IMR-90 (cell line): ENCODE measurements at regions not wholly inside any gene's neighbourhood (a gene's known extent, or its start where the extent isn't known, plus 50 kb on each side); places are given as distances from the start of the nearest gene placed in this dataset.

Experiments
- ATAC-seq: fragments of 200-7000 bp; cut with Tn5 transposase; 2 replicates; pipeline ENCODE4 v1.9.1; 2020; ENCODE audit warnings: low read depth, mild to moderate bottlenecking, moderate library complexity
- BruUV-seq: library from RNA; stranded (reverse); fragments of 400-500 nt; replicated peaks from 2 replicates; lab custom pipeline; 2021; lab: Mats Ljungman, UMichigan
- CTCF ChIA-PET: fragments of 300-600 bp; formaldehyde crosslinking; extraction: SDS; loops from one replicate; lab custom pipeline; 2021; ENCODE audit warnings: antibody characterized with exemption; lab: Yijun Ruan, JAX
- POLR2A ChIA-PET: fragments of 300-600 bp; sonication (Branson Sonifier 250); formaldehyde crosslinking; loops from one replicate; lab custom pipeline; 2022; ENCODE audit warnings: antibody characterized with exemption; ENCODE audit not compliant: unreplicated experiment; lab: Charles Lee
- DNase-seq: peaks from one replicate; pipeline ENCODE4 v3.0.0; 2013
- H2AFZ ChIP-seq: replicated peaks from 2 replicates; pipeline ENCODE3; 2013; ENCODE audit warnings: low read length, mild to moderate bottlenecking; ENCODE audit not compliant: poor library complexity
- H2AK5ac ChIP-seq: 2 replicates; pipeline ENCODE4 v1.6.1; 2013; ENCODE audit warnings: low read depth, low read length, inconsistent platforms
- H2AK9ac ChIP-seq: replicated peaks from 2 replicates; pipeline ENCODE3; 2013; ENCODE audit warnings: mild to moderate bottlenecking, low read depth, low read length, moderate library complexity; ENCODE audit not compliant: poor library complexity
- H2BK120ac ChIP-seq: 2 replicates; pipeline ENCODE4 v1.6.1; 2013; ENCODE audit warnings: low read depth, low read length, inconsistent platforms
- H2BK15ac ChIP-seq: 3 replicates; pipeline ENCODE4 v1.6.1; 2013; ENCODE audit warnings: low read depth, low read length, inconsistent platforms
- H2BK20ac ChIP-seq: 2 replicates; pipeline ENCODE4 v1.6.1; 2013; ENCODE audit warnings: low read depth, mild to moderate bottlenecking, inconsistent platforms, low read length, moderate library complexity
- H2BK5ac ChIP-seq: 2 replicates; pipeline ENCODE4 v1.6.1; 2013; ENCODE audit warnings: mild to moderate bottlenecking, low read depth, low read length, inconsistent platforms; ENCODE audit not compliant: poor library complexity, severe bottlenecking
- H3K14ac ChIP-seq: replicated peaks from 2 replicates; pipeline ENCODE4 v1.6.1; 2013; ENCODE audit warnings: low read depth, low read length, inconsistent platforms
- H3K18ac ChIP-seq: 2 replicates; pipeline ENCODE4 v1.6.1; 2013; ENCODE audit warnings: low read depth, low read length, control low read depth
- H3K23ac ChIP-seq: 2 replicates; pipeline ENCODE4 v1.6.1; 2013; ENCODE audit warnings: low read depth, low read length, inconsistent platforms
- H3K27ac ChIP-seq: 2 replicates; pipeline ENCODE4 v1.5.1; 2013; ENCODE audit warnings: mild to moderate bottlenecking, control low read depth, low read length; ENCODE audit not compliant: insufficient read depth
- H3K27me3 ChIP-seq: 2 replicates; pipeline ENCODE4 v1.6.1; 2013; ENCODE audit warnings: low read length; ENCODE audit not compliant: control insufficient read depth, insufficient read depth
- H3K36me3 ChIP-seq: 2 replicates; pipeline ENCODE4 v1.6.1; 2013; ENCODE audit warnings: low read length, mixed read lengths; ENCODE audit not compliant: control insufficient read depth, insufficient read depth
- H3K4ac ChIP-seq: 2 replicates; pipeline ENCODE4 v1.6.1; 2013; ENCODE audit warnings: low read depth, low read length, inconsistent platforms
- H3K4me1 ChIP-seq: 2 replicates; pipeline ENCODE4 v1.6.1; 2013; ENCODE audit warnings: low read length, mixed read lengths; ENCODE audit not compliant: control insufficient read depth, insufficient read depth
- H3K4me2 ChIP-seq: 2 replicates; pipeline ENCODE4 v1.6.1; 2013; ENCODE audit warnings: low read depth, mild to moderate bottlenecking, control low read depth, low read length, moderate library complexity
- H3K4me3 ChIP-seq: 2 replicates; pipeline ENCODE4 v1.5.1; 2013; ENCODE audit warnings: low read depth, mild to moderate bottlenecking, control low read depth, low read length, moderate library complexity; ENCODE audit not compliant: insufficient read depth
- H3K56ac ChIP-seq: 2 replicates; pipeline ENCODE4 v1.6.1; 2013; ENCODE audit warnings: low read length, inconsistent platforms; ENCODE audit not compliant: insufficient read depth; ENCODE audit errors: extremely low read depth
- H3K79me1 ChIP-seq, 2 experiments: 2 replicates each; pipeline ENCODE4 v1.6.1; 2013; ENCODE audit warnings: low read length in 2 of 2, inconsistent platforms in 1 of 2, low read depth in 1 of 2
- H3K9ac ChIP-seq: 2 replicates; pipeline ENCODE4 v1.6.1; 2013; ENCODE audit warnings: low read depth, low read length, control low read depth
- H3K9me1 ChIP-seq: 2 replicates; pipeline ENCODE4 v1.6.1; 2013; ENCODE audit warnings: low read length, inconsistent platforms; ENCODE audit not compliant: insufficient read depth
- H3K9me3 ChIP-seq: 2 replicates; pipeline ENCODE4 v1.6.1; 2013; ENCODE audit warnings: low read length; ENCODE audit not compliant: control insufficient read depth, insufficient read depth
- H4K20me1 ChIP-seq: 2 replicates; pipeline ENCODE4 v1.6.1; 2013; ENCODE audit warnings: low read length, inconsistent platforms; ENCODE audit not compliant: insufficient read depth
- H4K5ac ChIP-seq: 2 replicates; pipeline ENCODE4 v1.6.1; 2013; ENCODE audit warnings: mild to moderate bottlenecking, low read depth, low read length, control low read depth
- H4K8ac ChIP-seq, 2 experiments: 2 replicates each; pipeline ENCODE4 v1.6.1; 2013; ENCODE audit warnings: low read depth in 2 of 2, low read length in 2 of 2, control low read depth in 1 of 2, inconsistent platforms in 1 of 2
- H4K91ac ChIP-seq: 2 replicates; pipeline ENCODE4 v1.6.1; 2013; ENCODE audit warnings: low read depth, low read length, inconsistent platforms; ENCODE audit not compliant: insufficient read depth
- BHLHE40 ChIP-seq: fragments of 150-350 bp; IDR thresholded peaks from 2 replicates; pipeline ENCODE4 v1.6.1; 2016; ENCODE audit warnings: mild to moderate bottlenecking, low read depth, low read length
- WGBS, 2 experiments: methylation state at CpG; one replicate each; pipeline versions ENCODE4 v1.1.5 to v1.1.7; 2013; ENCODE audit warnings: missing lambda C conversion rate in 2 of 2; ENCODE audit not compliant: insufficient read length in 1 of 2; ENCODE audit errors: extremely low coverage in 2 of 2; 5-methylcytosine and 5-hydroxymethylcytosine counted together
- dilution Hi-C: fragments of 300-500 bp; cut with HindIII; formaldehyde crosslinking; loops from one replicate; pipeline ENCODE4 v1.14.3; 2018; ENCODE audit warnings: low sequenced_read_pairs; ENCODE audit not compliant: unreplicated experiment
- in situ Hi-C: fragments of 300-500 bp; cut with MboI; formaldehyde crosslinking; loops from 3 replicates; pipeline ENCODE4 v1.14.3; 2019; ENCODE audit warnings: low sequenced_read_pairs, inconsistent platforms, mixed read lengths
- intact Hi-C: fragments of 100-400 bp; cut with micrococcal nuclease; formaldehyde crosslinking; loops from 2 replicates; pipeline ENCODE4 v1.10.0; 2022
- TF ChIP-seq, protein P1 (sequence below): conservative IDR thresholded peaks from 2 replicates; pipeline ENCODE4 v1.5.1; 2012; ENCODE audit warnings: mild to moderate bottlenecking, low read depth, low read length, improper control_type of control experiment

DNA sequence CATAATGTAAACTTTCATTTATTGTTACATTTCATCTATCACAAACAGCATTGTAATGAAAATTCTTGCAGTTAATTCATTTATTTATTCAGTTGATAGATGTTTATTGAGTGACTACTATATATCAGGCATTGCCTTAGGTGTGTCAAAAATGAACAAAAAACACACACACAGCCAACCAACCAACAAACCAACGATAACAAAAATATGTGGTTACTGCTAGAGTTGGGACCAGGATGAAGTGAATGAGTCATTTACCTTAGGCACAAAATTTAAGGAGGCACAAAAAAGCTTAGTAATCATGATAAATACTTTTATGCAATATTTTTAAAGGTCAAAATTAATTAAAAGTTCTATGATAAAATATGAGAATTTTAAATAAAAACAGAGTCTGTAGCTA, 223.4 kb downstream of the CSNK1G3 start:
- Histone ChIP-seq H3K4me3 (no peak overlapping the region), H3K14ac (no peak overlapping the region), H3K9me3 (no peaks in the 10 kb centered on the region), H2BK15ac (no peak overlapping the region), H3K23ac (no peak overlapping the region), H3K36me3 (no peaks in the 10 kb centered on the region), H2AFZ (no peak overlapping the region), H3K4ac (no peak overlapping the region), H3K27ac (no peak overlapping the region), H4K8ac (no peak overlapping the region), H2AK5ac (no peak overlapping the region), H3K4me2 (no peak overlapping the region), H3K4me1 (no peaks in the 10 kb centered on the region), H2BK120ac (no peak overlapping the region), H3K27me3 (no peaks in the 10 kb centered on the region), H2BK5ac (no peak overlapping the region), H3K9me1 (no peaks in the 10 kb centered on the region), H4K91ac (no peak overlapping the region), H3K18ac (no peak overlapping the region), H3K9ac (no peak overlapping the region), H4K5ac (no peak overlapping the region), H2BK20ac (no peak overlapping the region), H2AK9ac (no peak overlapping the region), H3K56ac (no peak overlapping the region), H4K20me1 (no peaks in the 10 kb centered on the region), H3K79me1 (no peaks in the 10 kb centered on the region)
- DNase-seq (no peak), ATAC-seq (no peak)
- no TSS peak for BruUV-seq
- dilution Hi-C loops (no loop called here), in situ Hi-C loops (no loop called here), intact Hi-C loops (no loop called here)
- ChIA-PET POLR2A (no interaction called here), CTCF (no interaction called here)
- WGBS, 2 experiments: no CpG with 5 or more reads among the region's 1 CpG
- no peak for TF ChIP-seq BHLHE40
- TF ChIP-seq, protein P1, sequence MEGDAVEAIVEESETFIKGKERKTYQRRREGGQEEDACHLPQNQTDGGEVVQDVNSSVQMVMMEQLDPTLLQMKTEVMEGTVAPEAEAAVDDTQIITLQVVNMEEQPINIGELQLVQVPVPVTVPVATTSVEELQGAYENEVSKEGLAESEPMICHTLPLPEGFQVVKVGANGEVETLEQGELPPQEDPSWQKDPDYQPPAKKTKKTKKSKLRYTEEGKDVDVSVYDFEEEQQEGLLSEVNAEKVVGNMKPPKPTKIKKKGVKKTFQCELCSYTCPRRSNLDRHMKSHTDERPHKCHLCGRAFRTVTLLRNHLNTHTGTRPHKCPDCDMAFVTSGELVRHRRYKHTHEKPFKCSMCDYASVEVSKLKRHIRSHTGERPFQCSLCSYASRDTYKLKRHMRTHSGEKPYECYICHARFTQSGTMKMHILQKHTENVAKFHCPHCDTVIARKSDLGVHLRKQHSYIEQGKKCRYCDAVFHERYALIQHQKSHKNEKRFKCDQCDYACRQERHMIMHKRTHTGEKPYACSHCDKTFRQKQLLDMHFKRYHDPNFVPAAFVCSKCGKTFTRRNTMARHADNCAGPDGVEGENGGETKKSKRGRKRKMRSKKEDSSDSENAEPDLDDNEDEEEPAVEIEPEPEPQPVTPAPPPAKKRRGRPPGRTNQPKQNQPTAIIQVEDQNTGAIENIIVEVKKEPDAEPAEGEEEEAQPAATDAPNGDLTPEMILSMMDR: no peak
